SW 1271 (cell line): ENCODE measurements at regions not wholly inside any gene's neighbourhood (a gene's known extent, or its start where the extent isn't known, plus 50 kb on each side); places are given as distances from the start of the nearest gene placed in this dataset.
A peak's percentile ranks its signal among the peaks of the same experiment; 100 is the strongest.
"Not testable (repeated sequence)": the region's sequence is repeated elsewhere in the genome, so short reads cannot be mapped to it uniquely, and the experiment has no call there.

Source experiments
- DNase-seq, 2 experiments: peaks; one replicate each; lab custom pipeline; 2025; lab: John Stamatoyannopoulos, UW

- no peak for DNase-seq
Measured at GRCh38 chr9:115880221-115880885, 273.2 kb upstream of the PAPPA start.

GRCh38 chr9:115882911-115883310 is 270.7 kb upstream of the PAPPA start:
- no peak for DNase-seq

DNA sequence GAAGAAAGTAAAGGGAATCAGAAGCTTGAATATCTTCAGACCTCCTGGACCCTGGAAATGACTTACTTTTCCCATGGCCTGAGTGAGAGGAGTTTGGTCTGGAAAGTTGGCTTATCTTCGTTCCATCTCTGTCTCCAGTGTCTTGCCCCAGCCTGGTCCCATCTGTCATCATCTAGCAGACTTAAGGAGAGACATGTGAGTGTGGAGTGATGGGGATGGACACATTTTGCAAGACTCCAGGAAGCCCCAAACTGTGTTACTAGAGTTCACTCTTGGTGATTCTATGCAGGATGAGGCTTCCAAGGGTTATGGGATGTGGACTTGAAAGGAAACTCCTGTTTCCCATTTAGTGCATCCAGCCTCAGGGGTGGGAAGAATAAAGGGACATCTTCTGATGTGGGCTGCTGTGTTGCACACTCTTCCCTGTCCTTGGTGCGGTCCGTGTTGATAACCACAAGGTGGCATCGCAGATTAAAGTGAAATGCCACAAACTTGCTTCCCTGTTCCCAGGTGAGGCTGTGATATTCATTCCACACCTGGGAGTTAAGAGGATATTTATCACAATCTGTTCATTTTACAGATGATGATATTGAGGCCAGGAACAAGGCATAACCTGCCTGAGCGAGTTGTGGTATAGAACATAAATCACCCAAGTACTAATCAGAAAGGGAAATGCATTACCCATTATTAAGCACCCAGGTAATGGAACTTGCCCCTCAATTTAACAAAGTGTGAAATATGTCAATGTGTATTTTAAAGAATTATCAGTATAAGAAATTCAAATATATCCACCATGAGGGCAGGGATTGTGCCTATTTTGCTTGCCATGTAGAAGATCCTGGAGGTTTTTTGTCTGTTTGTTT is 269.9 kb upstream of the PAPPA start:
- peak in 1 of 2 experiments; percentile 25 for DNase-seq

GRCh38 chr9:115884846-115885245 is 268.7 kb upstream of the PAPPA start:
- no peak for DNase-seq

DNA sequence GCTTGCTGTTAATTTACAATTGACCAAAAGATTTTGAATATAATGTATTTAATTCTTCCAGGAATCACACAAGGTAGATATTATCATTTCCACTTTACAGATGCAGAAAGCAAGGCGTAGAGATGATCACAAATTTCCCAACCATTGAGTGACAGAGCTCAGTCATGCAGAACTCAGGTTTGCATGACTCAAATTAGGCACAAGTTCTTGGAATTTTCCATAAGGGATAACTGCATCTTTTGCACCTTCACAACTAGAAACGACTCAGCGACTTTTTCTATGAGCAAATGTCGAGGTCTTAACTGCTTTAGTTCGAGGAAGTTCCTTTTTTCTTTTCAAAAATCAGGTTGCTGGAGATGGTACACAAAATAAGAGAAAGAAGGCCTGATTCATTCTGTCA is 265.5 kb upstream of the PAPPA start:
- no peak for DNase-seq

- DNase-seq = no peak
Measured at GRCh38 chr9:115891929-115892328, 261.7 kb upstream of the PAPPA start.

- not testable (repeated sequence) for DNase-seq
Measured at GRCh38 chr9:115898478-115898877, 255.1 kb upstream of the PAPPA start.

DNA sequence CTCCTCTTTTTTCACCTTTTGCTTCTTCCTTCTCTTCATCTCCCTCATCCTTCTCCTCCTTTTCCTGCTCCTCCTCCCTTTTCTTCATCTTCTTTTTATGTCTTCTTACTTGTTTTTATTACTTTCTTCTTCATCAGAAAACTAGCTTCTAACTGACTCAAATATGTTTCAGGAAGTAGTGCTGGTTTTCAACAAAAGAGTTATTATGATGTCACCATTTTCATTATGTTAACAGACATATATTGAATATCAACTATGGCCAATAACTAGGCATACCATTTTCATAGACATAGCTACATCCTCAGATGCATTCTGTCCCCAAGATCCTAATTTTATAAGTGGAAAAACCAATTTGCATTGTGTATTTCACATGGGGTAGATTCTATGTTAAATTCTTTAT is 252.9 kb upstream of the PAPPA start:
- no peak for DNase-seq

DNA sequence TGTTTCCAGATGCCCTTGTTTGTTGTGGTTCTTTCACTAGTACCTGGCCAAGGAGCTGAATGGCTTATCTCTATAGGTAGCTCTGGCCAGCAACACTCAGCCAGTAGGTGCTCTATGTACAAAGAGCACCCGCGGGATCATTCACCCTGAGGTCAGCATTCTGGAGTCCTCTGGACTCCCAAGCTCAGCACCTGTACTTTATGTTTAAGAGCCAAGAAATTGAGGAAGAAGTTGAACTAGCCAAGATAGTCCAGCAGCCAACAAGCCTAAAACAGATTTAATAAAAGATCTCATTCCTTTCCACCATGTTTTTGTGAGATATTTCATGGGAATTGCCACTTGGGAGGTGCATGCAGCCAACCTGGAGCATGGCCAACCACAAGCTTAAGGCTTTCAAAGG is 242.6 kb upstream of the PAPPA start:
- no peak for DNase-seq

DNA sequence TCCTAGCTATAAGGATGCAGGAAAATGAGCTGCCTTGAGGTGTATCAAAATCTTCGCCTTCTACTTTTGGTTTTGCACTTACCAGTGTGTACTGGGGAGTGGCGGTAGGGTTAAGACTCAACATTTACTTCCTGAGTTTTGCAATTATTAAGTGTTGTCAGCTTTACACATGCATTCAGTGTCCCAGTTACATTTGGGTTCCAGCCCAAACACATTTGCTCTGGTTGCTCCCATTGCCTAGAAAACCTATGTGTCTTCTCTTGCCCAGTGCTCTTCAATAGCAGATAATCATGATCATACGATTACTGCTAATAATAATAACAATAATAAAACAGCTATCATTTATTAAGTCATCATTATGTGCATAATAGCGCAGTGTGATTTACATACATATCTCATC is 241.5 kb upstream of the PAPPA start:
- DNase-seq = no peak

- no peak for DNase-seq
Measured at GRCh38 chr9:115913696-115914095, 239.9 kb upstream of the PAPPA start.

- no peak for DNase-seq
Measured at GRCh38 chr9:115914291-115914690, 239.3 kb upstream of the PAPPA start.

- no peak for DNase-seq
Measured at GRCh38 chr9:115921301-115921700, 232.3 kb upstream of the PAPPA start.

DNA sequence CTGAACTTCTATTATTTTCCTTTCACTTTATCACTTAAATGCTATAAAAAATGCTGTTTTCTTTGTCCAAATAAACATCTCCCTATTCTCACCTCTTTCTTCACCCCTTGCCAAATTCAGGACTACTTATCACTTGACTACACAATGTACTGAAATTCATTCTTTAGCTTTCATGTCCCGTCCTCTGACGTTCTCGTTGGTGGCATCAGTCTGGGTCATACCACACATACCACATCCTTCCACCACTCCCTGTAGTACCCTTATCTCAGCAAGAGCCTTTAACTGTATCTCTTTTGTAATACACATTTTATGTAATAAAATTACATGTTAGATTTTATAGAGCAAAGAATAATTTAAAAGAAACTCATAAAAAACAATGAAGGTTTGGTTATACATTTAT is 231.1 kb upstream of the PAPPA start:
- no peak for DNase-seq

DNA sequence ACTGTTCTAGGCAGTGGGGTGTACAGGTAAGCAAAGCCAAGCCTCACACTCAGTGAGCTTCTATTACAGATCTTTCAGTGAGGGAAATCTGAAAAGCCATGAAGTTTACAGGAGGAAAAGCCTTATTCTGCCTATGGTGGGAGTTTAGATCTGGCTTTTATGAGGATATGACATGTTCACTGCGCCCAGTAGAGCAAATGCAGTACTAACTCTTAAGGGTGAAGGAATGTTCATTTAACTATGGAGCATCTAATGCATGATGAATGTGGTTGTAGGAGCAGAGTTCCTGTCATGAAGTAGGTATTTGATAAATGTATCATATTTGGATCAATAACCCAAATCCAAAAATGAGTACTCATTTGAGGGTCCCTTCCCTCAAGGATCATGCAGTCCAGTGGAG is 230.2 kb upstream of the PAPPA start:
- no peak for DNase-seq

GRCh38 chr9:115923903-115924668 is 229.5 kb upstream of the PAPPA start:
- DNase-seq = no peak

DNA sequence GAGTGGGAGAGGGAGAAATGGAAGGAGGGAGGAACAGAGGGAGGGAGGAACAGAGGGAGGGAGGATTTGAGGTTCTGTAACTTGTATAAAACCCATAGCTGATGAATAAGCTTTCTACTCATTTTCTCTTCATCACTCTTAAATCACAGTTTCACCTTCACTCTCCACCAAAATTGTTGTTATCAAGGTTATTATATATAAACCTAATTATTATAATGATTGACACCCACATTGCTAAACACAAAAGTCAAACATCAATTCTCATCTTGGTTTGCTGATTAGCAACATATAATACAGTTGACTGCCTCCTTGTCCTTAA is 229.0 kb upstream of the PAPPA start:
- DNase-seq = no peak

DNA sequence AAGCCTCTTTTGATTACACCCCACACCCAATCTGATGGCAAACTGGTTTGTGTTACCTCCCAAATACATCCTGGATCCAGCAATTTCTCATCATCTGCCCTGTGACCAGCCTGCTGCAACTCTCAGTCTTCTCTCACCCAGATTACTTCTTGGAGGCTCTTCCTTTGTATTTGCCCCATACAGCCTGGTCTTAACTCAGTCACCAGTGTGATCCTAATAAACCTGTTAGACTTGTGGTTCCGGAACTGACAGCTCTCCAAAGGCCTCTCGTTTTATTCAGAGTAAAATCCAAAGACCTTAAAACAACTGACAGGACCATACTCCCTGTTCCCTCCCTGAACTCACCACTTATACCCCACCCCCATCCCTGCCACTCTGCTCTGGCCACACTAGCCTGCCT is 228.2 kb upstream of the PAPPA start:
- DNase-seq = no peak

DNA sequence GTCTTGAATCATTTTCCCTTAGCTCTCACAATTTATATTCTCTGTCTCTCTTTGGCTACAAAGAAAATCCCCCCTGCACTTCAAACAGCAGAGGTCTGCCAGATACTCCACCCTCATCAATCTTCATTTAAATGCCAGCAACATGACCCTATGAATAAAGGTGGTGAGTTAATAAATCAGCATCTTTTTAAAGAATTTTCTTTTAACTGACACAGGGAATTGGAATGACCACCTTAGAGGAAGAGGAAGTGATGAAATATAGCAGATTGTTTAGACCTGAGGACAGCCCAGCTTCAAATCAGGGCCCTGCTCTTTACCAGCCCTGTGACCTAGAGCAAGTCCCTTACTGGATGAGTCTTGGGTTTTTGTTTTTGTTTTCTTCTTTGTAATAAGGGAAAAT is 223.1 kb upstream of the PAPPA start:
- no peak for DNase-seq

DNA sequence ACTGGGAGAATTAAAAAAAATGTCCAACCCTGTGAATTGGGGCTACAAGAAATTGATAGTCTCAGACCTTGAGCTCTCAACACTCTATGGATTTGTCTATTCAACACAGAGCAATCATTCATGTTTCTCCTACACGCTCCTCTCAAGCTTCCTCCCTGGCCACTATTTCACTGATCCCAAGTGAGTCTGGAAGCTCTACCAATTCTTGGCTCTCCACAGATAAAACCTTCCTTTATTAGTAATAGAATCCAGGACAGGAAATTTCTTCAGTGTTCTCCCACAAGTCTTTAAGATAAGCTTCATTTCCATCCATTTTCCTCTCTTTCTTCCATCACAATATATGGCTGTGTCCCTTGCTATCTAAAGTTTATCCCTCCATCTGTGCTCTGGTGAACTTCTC is 215.1 kb upstream of the PAPPA start:
- DNase-seq = no peak

DNA sequence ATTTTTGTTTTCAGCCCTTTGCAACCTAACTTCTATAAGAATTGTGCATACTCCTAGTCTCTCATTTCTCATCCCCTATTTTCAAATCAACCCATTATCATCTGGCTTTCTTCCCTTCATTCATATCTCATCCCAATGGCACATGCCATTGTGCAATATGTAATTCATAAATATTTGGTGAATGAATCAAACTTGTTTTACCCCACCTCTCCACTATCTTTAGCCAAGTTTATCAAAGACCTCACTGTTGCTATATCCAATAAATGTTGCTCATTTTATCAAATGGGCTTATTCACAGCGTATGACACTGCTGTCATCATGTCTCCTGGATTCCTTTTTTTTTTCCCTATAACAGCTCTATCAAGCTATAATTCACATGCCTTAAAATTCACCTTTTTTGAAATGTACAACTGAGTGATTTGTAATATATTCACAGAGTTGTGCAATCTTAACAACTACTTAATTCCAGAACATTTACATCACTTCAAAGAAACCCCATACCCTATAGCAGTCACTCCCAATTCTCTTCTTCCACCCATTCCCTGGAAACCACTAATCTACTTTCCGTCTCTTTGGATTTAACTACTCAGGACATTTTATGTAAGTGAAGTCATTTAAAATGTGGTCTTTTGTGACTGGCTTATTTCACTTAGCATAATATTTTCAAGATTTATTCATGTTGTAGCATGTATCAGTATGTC is 214.4 kb upstream of the PAPPA start:
- no peak for DNase-seq

DNA sequence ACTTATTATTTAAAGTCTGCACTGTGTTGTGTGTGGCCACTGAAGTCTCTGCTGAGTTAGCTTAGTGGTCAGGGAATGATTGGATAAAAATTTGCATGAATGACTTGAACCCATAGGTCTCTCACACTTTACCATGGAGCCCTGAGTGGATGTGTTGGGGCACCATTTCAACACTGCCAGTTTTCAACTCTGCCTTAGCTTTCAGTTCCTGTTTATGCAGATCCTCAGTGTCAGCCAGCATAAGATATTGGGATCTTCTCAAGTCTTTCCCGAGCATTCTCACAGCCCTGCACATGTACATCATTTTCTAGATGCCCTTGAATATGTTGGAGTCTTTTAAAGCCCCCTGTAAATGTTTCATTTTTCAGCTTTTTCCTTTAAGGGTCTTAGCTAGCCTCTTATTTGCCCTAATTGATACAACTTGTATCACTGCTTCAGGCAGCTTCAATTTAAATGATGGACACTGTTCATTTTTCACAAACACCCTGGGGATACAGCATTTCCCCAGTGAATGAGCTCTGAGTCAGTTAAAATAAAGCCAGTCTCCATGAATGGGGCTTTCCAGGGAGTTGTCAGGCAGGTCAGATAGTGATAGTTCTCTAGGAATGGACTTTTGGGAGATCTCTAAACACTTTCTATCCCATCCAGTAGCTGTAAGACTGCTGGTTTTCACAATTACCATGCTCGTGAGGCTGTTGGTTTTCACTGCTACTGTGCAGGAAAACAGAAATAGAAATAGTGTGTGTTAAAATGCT is 211.9 kb upstream of the PAPPA start:
- DNase-seq = no peak
